IPS-15b (cell line): ENCODE measurements at regions not wholly inside any gene's neighbourhood (a gene's known extent, or its start where the extent isn't known, plus 50 kb on each side); places are given as distances from the start of the nearest gene placed in this dataset.
"Not testable (repeated sequence)": the region's sequence is repeated elsewhere in the genome, so short reads cannot be mapped to it uniquely, and the experiment has no call there.

Experiments used
- H3K27me3 ChIP-seq: one replicate; pipeline ENCODE4 v1.6.1; 2013; ENCODE audit warnings: low read length; ENCODE audit not compliant: control insufficient read depth, insufficient read depth
- H3K36me3 ChIP-seq: one replicate; pipeline ENCODE4 v1.6.1; 2013; ENCODE audit warnings: low read length; ENCODE audit not compliant: control insufficient read depth, insufficient read depth
- H3K4me1 ChIP-seq: one replicate; pipeline ENCODE4 v1.6.1; 2013; ENCODE audit warnings: mild to moderate bottlenecking, low read length; ENCODE audit not compliant: control insufficient read depth, insufficient read depth
- H3K4me3 ChIP-seq: one replicate; pipeline ENCODE4 v1.5.1; 2013; ENCODE audit warnings: low read depth, low read length
- H3K9ac ChIP-seq: one replicate; pipeline ENCODE4 v1.6.1; 2013; ENCODE audit warnings: low read depth, mild to moderate bottlenecking, low read length
- H3K9me3 ChIP-seq: one replicate; pipeline ENCODE4 v1.6.1; 2013; ENCODE audit warnings: mild to moderate bottlenecking, low read length; ENCODE audit not compliant: control insufficient read depth, insufficient read depth

GRCh38 chr4:164595751-164596150, 158.2 kb upstream of the SMIM31 start:
- Histone ChIP-seq H3K4me3 (no peak overlapping the region), H3K9me3 (no peaks in the 10 kb centered on the region), H3K9ac (no peak overlapping the region), H3K4me1 (no peaks in the 10 kb centered on the region), H3K36me3 (no peaks in the 10 kb centered on the region), H3K27me3 (no peaks in the 10 kb centered on the region)

DNA sequence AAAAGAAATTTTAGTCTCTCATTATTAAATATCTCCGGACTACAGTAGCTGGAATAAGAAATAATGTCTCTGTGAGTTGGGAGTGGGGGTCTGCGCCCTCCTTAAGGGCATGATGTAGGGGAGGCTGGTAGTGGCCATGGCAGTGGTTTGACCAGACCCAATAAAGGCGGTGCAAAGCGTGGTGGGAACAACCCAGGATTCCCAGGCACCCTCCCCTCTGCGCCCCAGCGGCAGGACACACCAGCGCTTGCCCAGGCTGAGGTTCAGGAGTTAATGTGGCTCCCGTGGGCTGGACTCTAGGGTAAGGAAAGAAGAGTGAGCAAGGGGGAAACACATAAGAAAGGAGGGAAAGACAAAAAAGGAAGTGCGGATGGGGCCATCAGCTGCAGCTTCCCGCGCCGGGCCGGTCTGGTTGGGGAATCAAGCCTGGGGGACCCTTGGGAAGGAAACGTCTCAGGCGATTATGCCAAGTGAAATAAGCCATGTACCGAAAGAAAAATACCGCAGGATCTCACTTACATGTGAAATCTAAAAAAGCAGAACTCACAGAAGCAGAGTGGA, 157.5 kb upstream of the SMIM31 start:
- Histone ChIP-seq H3K27me3 (no peaks in the 10 kb centered on the region), H3K9ac (no peak overlapping the region)

GRCh38 chr4:164596927-164597326, 157.0 kb upstream of the SMIM31 start:
- no peak overlapping the region for H3K4me3 ChIP-seq

More for the DNA sequence above, 157.5 kb upstream of the SMIM31 start:
- Histone ChIP-seq H3K36me3 (no peaks in the 10 kb centered on the region), H3K4me1 (no peaks in the 10 kb centered on the region), H3K4me3 (no peak overlapping the region), H3K9me3 (no peaks in the 10 kb centered on the region)

GRCh38 chr4:164601653-164602052, 152.3 kb upstream of the SMIM31 start:
- Histone ChIP-seq H3K4me3 (no peak overlapping the region), H3K36me3 (no peaks in the 10 kb centered on the region), H3K4me1 (no peaks in the 10 kb centered on the region), H3K9me3 (no peaks in the 10 kb centered on the region), H3K9ac (no peak overlapping the region), H3K27me3 (no peaks in the 10 kb centered on the region)

More at GRCh38 chr4:164596927-164597326, 157.0 kb upstream of the SMIM31 start:
- H3K9ac ChIP-seq = no peak overlapping the region
- H3K36me3 ChIP-seq = no peaks in the 10 kb centered on the region
- H3K9me3 ChIP-seq = no peaks in the 10 kb centered on the region
- no peaks in the 10 kb centered on the region for H3K27me3 ChIP-seq
- H3K4me1 ChIP-seq = no peaks in the 10 kb centered on the region

DNA sequence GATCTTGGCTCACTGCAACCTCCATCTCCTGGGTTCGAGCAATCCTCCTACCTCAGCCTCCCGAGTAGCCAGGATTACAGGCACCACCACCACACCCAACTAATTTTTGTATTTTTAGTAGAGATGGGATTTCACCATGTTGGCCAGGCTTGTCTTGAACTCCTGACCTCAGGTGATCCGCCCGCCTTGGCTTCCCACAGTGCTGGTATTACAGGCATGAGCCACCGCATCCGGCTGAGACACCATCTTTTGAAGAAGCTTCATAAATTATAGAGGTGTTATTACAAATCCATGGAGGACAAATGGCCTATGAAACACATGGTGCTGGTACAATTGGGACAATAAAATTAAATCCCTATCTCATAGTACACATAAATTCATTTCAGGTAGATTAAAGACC, 148.1 kb upstream of the SMIM31 start:
- not testable (repeated sequence) for H3K9me3 ChIP-seq, H3K4me3 ChIP-seq, H3K4me1 ChIP-seq, H3K9ac ChIP-seq, H3K36me3 ChIP-seq, H3K27me3 ChIP-seq

DNA sequence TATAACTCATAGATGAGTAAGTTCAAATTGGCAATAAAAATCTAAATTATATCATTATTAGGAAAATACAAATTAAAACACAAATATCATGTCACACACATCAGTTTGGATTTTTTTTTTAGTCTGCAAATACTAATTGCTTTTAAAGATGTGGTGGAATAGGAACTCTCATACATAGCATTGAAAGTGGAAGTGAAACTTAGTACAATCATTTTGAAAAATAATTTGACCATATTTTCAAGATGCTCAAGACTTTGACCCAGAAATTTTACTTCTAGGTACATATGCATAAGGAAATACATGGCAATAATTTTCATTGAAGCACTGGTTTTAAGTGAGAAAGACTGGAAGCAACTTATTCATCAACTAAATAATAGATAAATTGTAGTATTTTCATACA, 147.5 kb upstream of the SMIM31 start:
- no peak overlapping the region for H3K4me3 ChIP-seq
- no peaks in the 10 kb centered on the region for H3K36me3 ChIP-seq
- H3K9ac ChIP-seq = no peak overlapping the region
- no peaks in the 10 kb centered on the region for H3K4me1 ChIP-seq
- H3K27me3 ChIP-seq = no peaks in the 10 kb centered on the region
- H3K9me3 ChIP-seq = no peaks in the 10 kb centered on the region

- Histone ChIP-seq H3K27me3 (no peaks in the 10 kb centered on the region), H3K9ac (no peak overlapping the region), H3K4me1 (no peaks in the 10 kb centered on the region), H3K4me3 (no peak overlapping the region), H3K36me3 (no peaks in the 10 kb centered on the region), H3K9me3 (no peaks in the 10 kb centered on the region)
Measured at GRCh38 chr4:164613256-164613655, 140.7 kb upstream of the SMIM31 start.

- Histone ChIP-seq H3K9me3 (no peaks in the 10 kb centered on the region), H3K4me1 (no peaks in the 10 kb centered on the region), H3K36me3 (no peaks in the 10 kb centered on the region), H3K27me3 (no peaks in the 10 kb centered on the region), H3K4me3 (no peak overlapping the region), H3K9ac (no peak overlapping the region)
Measured at GRCh38 chr4:164613792-164614191, 140.1 kb upstream of the SMIM31 start.

GRCh38 chr4:164614329-164614728, 139.6 kb upstream of the SMIM31 start:
- Histone ChIP-seq H3K9ac (no peak overlapping the region), H3K4me3 (no peak overlapping the region), H3K9me3 (no peaks in the 10 kb centered on the region), H3K27me3 (no peaks in the 10 kb centered on the region), H3K36me3 (no peaks in the 10 kb centered on the region), H3K4me1 (no peaks in the 10 kb centered on the region)

DNA sequence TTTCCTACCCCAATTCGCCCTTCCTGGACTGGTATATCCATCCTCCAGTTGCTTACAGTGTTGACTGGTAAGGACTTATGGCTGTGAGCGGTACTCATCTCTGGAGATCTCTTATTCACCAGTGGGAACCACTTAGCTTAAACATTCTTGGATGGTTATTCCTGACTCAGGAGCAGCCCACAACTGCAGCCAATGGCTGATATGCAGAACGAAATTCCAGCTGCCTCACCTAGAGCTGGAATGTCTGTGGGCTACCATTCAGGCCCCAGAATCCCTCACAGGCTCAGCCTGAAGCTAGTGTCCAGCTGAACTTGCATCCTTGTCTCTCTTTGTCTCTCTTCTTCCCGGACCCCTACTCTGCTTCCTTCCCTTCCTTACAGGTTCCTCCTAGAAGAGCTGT, 138.9 kb upstream of the SMIM31 start:
- no peaks in the 10 kb centered on the region for H3K4me1 ChIP-seq
- no peaks in the 10 kb centered on the region for H3K9me3 ChIP-seq
- no peaks in the 10 kb centered on the region for H3K36me3 ChIP-seq
- H3K4me3 ChIP-seq = no peak overlapping the region
- H3K27me3 ChIP-seq = no peaks in the 10 kb centered on the region
- no peak overlapping the region for H3K9ac ChIP-seq

DNA sequence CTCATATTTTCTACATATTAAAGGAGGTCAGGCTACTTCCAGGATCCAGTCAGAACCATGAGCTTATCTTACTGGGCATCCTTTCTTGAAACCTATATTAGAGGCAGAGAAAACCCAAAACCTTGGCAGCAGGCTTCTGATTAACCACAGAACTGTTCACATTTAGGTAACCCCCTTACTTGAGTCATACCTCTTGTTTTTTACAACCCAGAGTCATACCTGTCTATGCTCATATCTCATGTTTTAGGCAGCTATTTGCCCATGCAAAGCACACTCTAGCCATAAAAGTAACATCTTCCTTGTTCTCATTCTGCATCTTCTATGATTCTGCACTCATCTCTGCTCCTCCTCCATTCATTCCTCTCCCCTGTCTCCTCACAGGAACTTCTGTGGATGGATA, 138.0 kb upstream of the SMIM31 start:
- Histone ChIP-seq H3K36me3 (no peaks in the 10 kb centered on the region), H3K27me3 (no peaks in the 10 kb centered on the region), H3K4me1 (no peaks in the 10 kb centered on the region), H3K9ac (no peak overlapping the region), H3K9me3 (no peaks in the 10 kb centered on the region), H3K4me3 (no peak overlapping the region)

GRCh38 chr4:164616961-164617360, 137.0 kb upstream of the SMIM31 start:
- H3K27me3 ChIP-seq = no peaks in the 10 kb centered on the region
- H3K4me3 ChIP-seq = no peak overlapping the region
- H3K4me1 ChIP-seq = no peaks in the 10 kb centered on the region
- no peaks in the 10 kb centered on the region for H3K36me3 ChIP-seq
- H3K9ac ChIP-seq = no peak overlapping the region
- no peaks in the 10 kb centered on the region for H3K9me3 ChIP-seq
